ENCODE measurements at regions not wholly inside any gene's neighbourhood (a gene's known extent, or its start where the extent isn't known, plus 50 kb on each side); places are given as distances from the start of the nearest gene placed in this dataset.

DNA sequence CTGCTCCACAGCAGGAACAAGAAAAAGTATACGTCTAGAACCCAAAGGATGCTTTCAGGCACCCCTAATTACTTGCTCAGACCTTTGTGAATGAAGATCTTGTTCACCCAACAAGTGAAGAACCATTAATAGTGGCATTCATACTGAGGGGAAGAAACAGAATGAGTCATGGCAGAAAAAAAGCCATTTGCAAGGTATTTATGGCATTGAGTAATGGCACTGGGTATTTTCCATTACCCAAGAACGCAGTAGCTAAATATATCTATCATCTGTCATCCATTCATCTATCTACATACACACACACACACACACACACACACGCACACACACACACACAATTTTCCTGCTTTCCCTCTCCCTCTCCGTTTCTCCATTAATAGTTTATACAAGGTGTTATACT lies 56.4 kb upstream of the XIRP2 start:
- Histone ChIP-seq H3K27ac (ENCODE audit: low read depth, low read length) (no peak overlapping the region), H3K27me3 (ENCODE audit: control insufficient read depth, insufficient read depth, low read length) (no peaks in the 10 kb centered on the region), H3K4me3 (ENCODE audit: low read depth, low read length) (no peak overlapping the region), H3K9me3 (ENCODE audit: control insufficient read depth, insufficient read depth, low read length) (no peaks in the 10 kb centered on the region)
- ChIA-PET POLR2A (no interaction called here), CTCF (no interaction called here)
- TF ChIP-seq, protein P1, sequence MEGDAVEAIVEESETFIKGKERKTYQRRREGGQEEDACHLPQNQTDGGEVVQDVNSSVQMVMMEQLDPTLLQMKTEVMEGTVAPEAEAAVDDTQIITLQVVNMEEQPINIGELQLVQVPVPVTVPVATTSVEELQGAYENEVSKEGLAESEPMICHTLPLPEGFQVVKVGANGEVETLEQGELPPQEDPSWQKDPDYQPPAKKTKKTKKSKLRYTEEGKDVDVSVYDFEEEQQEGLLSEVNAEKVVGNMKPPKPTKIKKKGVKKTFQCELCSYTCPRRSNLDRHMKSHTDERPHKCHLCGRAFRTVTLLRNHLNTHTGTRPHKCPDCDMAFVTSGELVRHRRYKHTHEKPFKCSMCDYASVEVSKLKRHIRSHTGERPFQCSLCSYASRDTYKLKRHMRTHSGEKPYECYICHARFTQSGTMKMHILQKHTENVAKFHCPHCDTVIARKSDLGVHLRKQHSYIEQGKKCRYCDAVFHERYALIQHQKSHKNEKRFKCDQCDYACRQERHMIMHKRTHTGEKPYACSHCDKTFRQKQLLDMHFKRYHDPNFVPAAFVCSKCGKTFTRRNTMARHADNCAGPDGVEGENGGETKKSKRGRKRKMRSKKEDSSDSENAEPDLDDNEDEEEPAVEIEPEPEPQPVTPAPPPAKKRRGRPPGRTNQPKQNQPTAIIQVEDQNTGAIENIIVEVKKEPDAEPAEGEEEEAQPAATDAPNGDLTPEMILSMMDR (IDR thresholded peaks at IDR 0.05; ENCODE audit: low read depth, low read length), result no peak
- no peak for DNase-seq (ENCODE audit: low read depth, low spot score)

- POLR2A ChIA-PET, result no interaction called here
- CTCF ChIA-PET, result interaction anchor here (1.0 kb wide), 1 partner anchor 12 kb away, joined by 3 read pairs; no protein-coding TSS in a partner anchor
- no peak overlapping the region for H3K27ac ChIP-seq (ENCODE audit: low read depth, low read length)
- H3K4me3 ChIP-seq (ENCODE audit: low read depth, low read length), result no peak overlapping the region
- TF ChIP-seq, protein P1 (IDR thresholded peaks at IDR 0.05; ENCODE audit: low read depth, low read length), result no peak
- H3K27me3 ChIP-seq (ENCODE audit: control insufficient read depth, insufficient read depth, low read length), result no peaks in the 10 kb centered on the region
- no peak for DNase-seq (ENCODE audit: low read depth, low spot score)
- H3K9me3 ChIP-seq (ENCODE audit: control insufficient read depth, insufficient read depth, low read length), result no peaks in the 10 kb centered on the region
Measured at GRCh38 chr2:166825914-166826313, 62.4 kb upstream of the XIRP2 start.

DNA sequence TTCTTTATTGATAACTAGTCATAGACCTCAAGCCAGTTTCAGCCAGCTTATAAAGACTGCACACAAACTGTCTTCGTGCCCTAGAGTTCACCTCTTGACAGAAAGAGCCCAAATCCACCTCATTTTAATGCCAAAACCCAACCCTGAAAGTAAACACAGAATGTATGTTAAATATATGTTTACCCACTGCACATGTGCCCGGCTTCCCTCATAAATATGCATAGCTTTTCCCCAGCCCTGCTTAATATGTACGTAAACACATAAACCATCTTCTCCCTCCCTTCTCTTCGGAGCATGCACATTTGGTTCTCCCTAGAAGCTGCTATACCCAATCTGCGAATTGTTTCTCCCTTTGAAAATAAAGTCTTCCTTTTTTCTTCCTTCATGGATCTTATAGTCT lies 73.9 kb upstream of the XIRP2 start:
- no peak overlapping the region for H3K4me3 ChIP-seq (ENCODE audit: low read depth, low read length)
- no peaks in the 10 kb centered on the region for H3K9me3 ChIP-seq (ENCODE audit: control insufficient read depth, insufficient read depth, low read length)
- CTCF ChIA-PET, result no interaction called here
- no peaks in the 10 kb centered on the region for H3K27me3 ChIP-seq (ENCODE audit: control insufficient read depth, insufficient read depth, low read length)
- H3K27ac ChIP-seq (ENCODE audit: low read depth, low read length), result no peak overlapping the region
- DNase-seq (ENCODE audit: low read depth, low spot score), result no peak
- TF ChIP-seq, protein P1 (IDR thresholded peaks at IDR 0.05; ENCODE audit: low read depth, low read length), result no peak
- POLR2A ChIA-PET, result no interaction called here

- H3K4me3 ChIP-seq (ENCODE audit: low read depth, low read length), result no peak overlapping the region
- no peak overlapping the region for H3K27ac ChIP-seq (ENCODE audit: low read depth, low read length)
- TF ChIP-seq, protein P1 (IDR thresholded peaks at IDR 0.05; ENCODE audit: low read depth, low read length), result no peak
- ChIA-PET CTCF (no interaction called here), POLR2A (no interaction called here)
- H3K9me3 ChIP-seq (ENCODE audit: control insufficient read depth, insufficient read depth, low read length), result no peaks in the 10 kb centered on the region
- DNase-seq (ENCODE audit: low read depth, low spot score), result no peak
- H3K27me3 ChIP-seq (ENCODE audit: control insufficient read depth, insufficient read depth, low read length), result no peaks in the 10 kb centered on the region
Measured at GRCh38 chr2:166812166-166812891, 76.0 kb upstream of the XIRP2 start.

DNA sequence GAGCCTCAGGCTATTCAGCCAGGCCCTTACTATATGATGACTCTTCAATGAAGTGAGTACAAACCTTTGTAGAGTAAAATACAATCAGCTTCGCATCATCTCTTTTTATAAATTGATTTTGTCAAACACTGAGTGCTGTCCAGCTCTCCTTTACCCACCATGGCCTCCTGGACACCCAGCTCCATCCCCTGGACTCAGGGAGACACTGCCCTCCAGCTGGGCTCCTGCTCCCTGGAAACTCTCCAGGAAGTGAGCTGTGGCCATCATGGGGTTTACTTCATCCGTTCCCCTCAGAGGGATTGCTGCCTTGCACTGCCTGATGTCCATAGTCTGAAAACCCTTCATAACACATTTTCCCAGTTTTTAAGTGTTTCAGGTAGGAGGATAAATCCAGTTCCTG lies 82.5 kb upstream of the XIRP2 start:
- POLR2A ChIA-PET, result no interaction called here
- TF ChIP-seq, protein P1 (IDR thresholded peaks at IDR 0.05; ENCODE audit: low read depth, low read length), result no peak
- CTCF ChIA-PET, result no interaction called here

More for the DNA sequence above, 82.5 kb upstream of the XIRP2 start:
- Histone ChIP-seq H3K9me3 (ENCODE audit: control insufficient read depth, insufficient read depth, low read length) (0 out of 2 replicates have a peak, but pooled peaks cover 2% of the 10 kb centered on the region), H3K4me3 (ENCODE audit: low read depth, low read length) (no peak overlapping the region), H3K27me3 (ENCODE audit: control insufficient read depth, insufficient read depth, low read length) (no peaks in the 10 kb centered on the region), H3K27ac (ENCODE audit: low read depth, low read length) (no peak overlapping the region)
- no peak for DNase-seq (ENCODE audit: low read depth, low spot score)

Data from AG04450 (cell line).